Peyer's patch (tissue), 4 donors: ENCODE measurements at regions not wholly inside any gene's neighbourhood (a gene's known extent, or its start where the extent isn't known, plus 50 kb on each side); places are given as distances from the start of the nearest gene placed in this dataset.

Experiments used
- POLR2A ChIP-seq, 2 donors: fragments of 450-650 bp; IDR thresholded peaks; one replicate each; pipeline ENCODE4 v1.5.1; 2017; ENCODE audit warnings: antibody characterized with exemption in 2 of 2, mild to moderate bottlenecking in 2 of 2, moderate library complexity in 2 of 2
- TF ChIP-seq, protein P1 (sequence below), 6 experiments: fragments of 450-650 bp in 4 of 6; fragments of 200-600 bp in 2 of 6; sonication (generic) in 1 of 6; IDR thresholded peaks; one replicate each; pipeline ENCODE4 v1.5.1; 2017 to 2019; ENCODE audit warnings: antibody characterized with exemption in 6 of 6, mild to moderate bottlenecking in 3 of 6, moderate library complexity in 1 of 6

DNA sequence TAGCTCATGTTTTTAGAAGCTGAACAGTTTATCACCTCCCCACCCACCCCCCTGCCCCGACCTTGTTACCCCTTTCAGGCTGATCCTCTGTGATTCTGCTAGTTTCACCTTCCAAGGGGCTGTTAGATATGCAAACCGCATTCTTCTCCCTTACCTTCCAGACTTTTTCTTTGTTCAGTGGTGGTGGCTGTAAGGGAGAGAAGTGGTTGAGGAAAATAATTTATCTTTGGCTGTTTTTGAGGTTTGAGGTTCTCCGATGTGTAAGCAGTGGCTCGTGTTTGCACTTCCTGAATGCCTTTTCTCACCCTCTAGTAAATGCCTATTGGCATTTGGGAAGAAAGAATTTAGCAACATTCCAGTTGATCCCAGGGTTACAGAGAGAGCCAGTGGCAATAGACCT lies 69.4 kb upstream of the KCNG1 start:
- TF ChIP-seq, protein P1, sequence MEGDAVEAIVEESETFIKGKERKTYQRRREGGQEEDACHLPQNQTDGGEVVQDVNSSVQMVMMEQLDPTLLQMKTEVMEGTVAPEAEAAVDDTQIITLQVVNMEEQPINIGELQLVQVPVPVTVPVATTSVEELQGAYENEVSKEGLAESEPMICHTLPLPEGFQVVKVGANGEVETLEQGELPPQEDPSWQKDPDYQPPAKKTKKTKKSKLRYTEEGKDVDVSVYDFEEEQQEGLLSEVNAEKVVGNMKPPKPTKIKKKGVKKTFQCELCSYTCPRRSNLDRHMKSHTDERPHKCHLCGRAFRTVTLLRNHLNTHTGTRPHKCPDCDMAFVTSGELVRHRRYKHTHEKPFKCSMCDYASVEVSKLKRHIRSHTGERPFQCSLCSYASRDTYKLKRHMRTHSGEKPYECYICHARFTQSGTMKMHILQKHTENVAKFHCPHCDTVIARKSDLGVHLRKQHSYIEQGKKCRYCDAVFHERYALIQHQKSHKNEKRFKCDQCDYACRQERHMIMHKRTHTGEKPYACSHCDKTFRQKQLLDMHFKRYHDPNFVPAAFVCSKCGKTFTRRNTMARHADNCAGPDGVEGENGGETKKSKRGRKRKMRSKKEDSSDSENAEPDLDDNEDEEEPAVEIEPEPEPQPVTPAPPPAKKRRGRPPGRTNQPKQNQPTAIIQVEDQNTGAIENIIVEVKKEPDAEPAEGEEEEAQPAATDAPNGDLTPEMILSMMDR (IDR thresholded peaks at IDR 0.05): no peak
- no peak for TF ChIP-seq POLR2A (IDR thresholded peaks at IDR 0.05)
